Hypothalamus (tissue), 51 donors: ENCODE measurements at regions not wholly inside any gene's neighbourhood (a gene's known extent, or its start where the extent isn't known, plus 50 kb on each side); places are given as distances from the start of the nearest gene placed in this dataset.

Experiments
- DNase-seq, 51 donors: peaks; one replicate each; lab custom pipeline; 2025; lab: John Stamatoyannopoulos, UW

DNA sequence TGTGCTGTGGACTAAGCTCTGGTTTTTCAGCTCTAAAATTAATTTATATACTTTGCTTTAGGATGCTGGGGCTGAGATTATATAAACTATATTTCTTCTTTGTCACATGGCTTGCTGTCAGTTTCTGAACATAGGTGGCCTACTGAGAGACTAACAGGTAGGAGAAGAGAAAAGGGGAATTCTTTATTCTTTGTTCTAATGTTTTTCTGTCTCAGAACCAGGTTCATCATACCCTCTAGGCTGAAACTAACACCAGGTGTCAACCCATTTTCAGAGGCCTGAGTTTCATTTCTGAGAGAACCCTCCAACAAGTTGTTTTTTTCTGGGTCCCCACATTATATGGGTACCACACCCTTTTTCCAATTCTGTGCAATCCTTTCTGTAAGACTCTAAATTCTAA lies 843.6 kb downstream of the TRIB2 start:
- no peak for DNase-seq

DNA sequence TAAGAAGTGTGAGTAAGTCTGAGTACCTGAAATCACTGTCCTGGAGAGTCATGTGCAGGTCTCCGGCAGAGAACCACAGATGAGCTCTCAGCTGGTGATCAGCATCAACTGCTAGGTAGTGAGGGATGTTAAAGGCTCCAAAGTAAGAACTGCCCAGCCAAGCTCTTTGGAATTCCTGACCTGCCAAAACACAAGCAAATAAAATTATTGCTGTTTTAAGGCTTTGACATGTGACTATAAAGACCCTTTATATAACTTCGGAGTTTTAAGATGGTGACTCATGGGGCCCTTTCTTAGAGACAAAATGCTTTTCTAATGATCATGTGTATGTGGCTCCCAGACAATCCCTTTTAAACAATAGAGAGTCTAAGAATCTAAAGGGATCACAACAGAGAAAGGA lies 855.7 kb downstream of the TRIB2 start:
- DNase-seq = no peak

DNA sequence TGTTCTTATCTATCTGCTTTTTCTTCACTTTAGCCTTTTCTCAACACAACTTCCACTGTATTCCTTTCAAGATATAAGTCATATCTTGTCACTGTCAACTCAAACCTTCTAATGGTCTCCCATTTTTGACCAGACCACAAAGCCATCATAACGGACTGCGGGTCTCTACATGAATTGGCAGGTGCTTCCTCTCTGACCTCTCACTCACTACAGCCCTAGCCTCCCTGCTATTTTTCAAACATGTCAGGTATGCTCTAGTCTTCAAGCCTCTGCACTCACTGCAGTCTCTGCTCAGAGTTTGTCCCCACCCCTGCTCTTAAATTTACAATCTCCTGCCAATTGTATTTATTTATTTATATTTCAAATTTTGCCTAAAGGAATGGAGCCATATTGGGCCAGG lies 858.1 kb downstream of the TRIB2 start:
- no peak for DNase-seq

DNA sequence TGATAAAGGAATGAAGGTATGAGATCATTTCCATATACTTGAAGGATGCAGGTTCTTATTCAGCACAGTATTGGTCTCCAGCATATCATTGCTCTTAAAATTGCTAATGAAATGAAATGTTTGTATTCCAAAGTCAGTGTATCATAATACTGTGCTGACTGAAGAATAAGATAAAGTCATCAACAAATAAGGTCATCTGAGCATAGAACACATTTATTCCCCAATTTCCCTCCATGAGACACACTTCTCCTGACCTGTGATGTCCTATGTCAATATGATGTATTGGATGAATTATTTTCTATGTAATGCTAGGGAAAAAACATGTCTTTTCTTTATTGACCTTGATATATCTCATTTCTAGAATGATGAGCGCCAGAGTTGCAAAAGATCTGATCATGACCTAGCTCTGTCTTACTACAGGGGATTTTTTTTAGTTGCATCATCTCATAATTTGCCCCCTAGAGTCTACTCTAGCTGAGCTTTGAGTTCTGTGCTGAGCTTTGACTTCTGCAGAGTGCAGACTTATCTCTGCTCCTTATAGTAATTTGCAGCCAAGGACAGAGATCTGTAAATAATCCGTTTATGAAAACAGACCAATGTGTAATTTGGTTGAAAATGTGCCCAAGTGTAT lies 859.8 kb downstream of the TRIB2 start:
- DNase-seq = no peak

DNA sequence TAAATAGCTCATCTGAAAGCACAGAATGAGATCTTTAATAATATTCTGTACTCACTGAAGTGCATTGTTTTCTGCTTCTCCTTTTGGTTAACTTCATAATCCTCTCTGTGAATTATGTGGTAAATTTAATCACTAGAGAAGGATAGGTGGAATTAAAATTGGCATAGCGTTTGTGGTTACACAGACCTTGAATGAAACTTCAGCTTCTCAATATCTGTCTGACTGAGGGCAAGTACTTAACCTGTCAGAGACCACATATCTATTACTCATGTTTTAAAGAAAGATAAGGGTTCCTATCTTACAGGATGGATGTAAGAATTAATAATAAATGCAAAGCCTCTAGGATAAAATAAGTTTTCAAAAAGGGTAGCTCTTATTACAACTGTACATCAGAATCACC lies 861.8 kb downstream of the TRIB2 start:
- no peak for DNase-seq

DNA sequence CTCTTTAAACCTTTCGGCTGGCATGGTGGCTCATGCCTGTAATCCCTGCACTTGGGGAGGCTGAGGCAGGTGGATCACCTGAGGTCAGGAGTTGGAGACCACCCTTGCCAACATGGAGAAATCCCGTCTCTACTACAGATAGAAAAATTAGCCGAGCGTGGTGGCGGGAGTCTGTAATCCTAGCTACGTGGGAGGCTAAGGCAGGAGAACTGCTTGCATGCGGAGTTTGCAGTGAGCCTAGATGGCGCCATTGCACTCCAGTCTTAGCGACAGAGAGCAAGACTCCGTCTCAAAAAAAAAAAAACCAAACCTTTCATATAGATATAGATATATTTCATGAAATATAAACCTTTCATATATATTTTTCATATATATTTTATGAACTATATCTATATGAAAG lies 864.7 kb downstream of the TRIB2 start:
- DNase-seq = no peak

DNA sequence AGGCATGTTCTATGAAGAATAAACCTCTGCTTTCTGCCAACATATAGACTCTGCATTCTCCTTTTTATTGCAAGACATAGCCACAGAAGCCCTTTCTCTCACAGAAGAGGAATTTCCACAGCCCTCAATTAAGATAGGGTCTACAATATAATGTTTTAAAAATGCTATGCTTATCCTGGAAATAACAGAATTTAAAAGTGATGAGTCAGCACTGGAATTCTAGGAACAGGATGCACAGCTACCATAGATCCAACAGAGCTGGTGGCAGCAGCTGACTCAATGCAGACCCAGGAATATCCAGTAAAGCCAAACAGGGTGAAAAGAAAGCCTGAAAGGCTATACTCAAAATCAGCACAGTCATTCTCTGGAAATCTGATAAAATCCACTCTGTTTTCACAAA lies 866.9 kb downstream of the TRIB2 start:
- DNase-seq = no peak

DNA sequence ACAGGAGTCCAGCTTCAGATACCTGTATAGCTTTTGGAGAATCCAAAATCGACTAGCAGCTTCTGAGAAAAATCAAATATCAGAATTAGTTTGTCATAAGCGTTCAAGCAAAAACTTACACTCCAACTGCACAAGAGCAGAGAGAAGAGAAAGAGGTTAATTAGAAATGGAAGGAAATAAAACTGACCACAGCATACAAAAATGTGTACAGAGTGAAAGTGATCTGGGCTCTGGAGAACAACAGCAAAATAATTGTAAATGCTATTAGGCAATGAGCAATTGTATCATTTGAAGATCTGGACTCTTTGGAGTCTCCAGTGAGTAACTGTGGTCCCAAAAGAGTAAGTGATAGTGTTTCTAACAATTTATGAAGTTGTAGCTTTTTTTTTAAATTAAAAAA lies 867.3 kb downstream of the TRIB2 start:
- DNase-seq = no peak

DNA sequence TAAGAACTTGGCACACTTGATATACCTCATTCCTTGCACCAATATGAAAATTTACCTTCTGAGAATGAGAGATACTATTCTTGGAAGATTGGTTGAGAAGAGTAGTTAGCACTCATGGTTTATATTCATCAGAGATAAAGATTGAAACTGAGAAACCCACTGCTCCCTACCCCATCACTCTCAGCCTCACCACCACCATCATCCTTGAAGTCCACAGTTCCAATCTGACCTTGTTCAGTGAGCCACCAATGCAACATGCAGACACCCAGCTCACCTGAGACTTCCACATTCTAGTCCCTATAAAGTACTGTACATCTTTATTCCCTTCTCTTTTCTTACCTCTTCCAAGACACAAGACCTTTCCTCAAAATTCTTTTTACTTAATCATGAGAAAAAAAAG lies 869.0 kb downstream of the TRIB2 start:
- DNase-seq = no peak

DNA sequence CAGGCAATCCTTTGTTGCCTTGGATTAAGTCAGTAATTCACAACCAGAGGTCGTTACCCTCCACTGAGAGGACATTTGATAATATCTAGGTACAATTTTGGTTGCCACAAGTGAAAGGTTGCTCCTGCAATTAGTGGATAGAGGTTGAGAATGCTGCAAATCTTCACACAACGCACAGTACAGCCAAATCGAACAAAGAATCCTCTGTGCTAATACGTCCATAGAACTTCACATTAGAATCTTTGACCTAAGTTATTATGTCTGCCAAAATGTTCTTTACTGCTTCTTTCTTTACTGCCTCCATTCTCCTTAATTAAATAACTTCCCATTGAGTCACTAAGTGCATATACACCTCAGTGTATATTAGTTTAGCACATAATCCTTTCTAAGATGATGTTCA lies 879.5 kb downstream of the TRIB2 start:
- DNase-seq = no peak

DNA sequence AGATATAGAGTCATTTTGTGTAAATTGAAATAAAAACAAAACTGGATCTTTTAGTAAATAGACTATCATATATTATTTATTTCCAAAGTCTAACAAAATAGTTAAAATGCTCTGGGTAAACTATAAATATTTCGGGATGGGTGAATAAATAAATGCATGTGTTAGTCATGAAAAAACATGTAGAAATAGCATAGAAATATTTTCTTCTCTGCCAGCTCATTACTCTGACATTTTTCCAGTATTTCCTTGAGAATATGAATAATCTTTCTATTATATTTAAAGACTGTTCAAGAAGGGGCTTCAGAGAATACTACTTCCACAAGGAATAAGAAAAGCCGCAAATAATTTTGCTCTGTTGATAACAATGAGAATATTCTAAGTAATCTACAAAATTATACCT lies 880.4 kb downstream of the TRIB2 start:
- no peak for DNase-seq

DNA sequence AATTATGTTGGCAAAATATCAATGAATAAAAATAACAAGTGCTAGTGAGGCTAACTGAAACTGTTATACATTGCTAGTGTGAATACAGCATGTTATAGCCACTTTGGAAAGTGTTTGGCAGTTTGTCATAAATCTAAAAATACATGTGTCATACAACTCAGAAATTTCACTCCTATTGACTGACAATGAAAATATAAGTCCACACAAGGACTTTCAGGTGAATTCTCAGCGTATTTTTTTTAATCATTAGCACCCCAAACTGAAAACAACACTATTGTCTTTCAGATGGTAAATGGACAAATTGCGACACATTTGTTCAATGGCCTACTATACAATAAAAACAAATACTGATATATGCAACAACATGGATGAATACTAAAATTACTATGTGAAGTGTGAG lies 884.8 kb downstream of the TRIB2 start:
- DNase-seq = no peak

DNA sequence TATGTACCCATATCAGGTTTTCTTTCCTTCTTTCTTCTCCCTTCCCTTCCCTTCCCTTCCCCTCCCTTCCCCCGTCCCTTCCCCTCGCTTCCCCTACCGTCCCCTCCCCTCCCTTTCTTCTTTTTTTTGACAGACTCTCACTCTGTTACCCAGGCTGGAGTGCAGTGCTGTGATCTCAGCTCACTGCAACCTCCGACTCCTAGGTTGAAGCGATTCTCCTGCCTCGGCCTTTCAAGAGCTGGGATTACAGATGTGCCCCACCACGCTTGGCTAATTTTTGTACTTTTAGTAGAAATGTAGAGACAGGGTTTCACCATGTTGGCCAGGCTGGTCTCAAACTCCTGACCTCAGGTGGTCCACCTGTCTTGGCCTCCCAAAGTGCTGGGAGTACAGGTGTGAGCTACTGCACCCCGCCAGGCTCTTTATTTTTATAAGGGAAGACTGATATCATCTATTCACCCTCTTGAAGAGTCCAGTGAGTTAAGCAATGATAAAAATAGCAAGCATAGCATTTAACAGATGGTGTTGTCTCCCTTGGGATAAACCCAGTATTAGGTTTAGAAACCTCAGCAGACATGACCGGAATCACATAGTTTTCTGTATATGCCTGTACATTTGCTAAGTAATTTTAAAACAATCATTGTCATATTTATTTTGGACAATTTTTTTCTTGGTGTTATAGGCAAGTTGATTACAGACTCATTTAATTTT lies 888.4 kb downstream of the TRIB2 start:
- no peak for DNase-seq

DNA sequence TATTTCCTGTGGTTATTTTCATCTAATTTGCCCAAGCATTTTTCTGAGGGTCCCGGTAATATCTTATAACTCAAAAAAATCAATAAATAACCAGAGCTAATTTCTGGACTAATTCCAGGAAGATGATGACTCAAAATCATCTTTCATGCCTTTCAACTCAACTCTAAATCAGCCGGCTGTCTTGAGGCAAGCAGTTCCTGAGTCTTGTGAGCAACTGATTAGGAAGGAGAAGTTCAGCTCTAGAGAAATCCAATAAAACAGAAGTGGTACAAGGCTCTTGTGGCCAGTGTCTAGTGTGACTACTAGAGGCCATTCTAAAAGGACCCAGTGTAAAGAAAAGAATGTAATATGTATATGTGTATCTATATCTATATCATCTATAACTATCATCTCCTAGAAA lies 890.4 kb downstream of the TRIB2 start:
- DNase-seq = no peak

DNA sequence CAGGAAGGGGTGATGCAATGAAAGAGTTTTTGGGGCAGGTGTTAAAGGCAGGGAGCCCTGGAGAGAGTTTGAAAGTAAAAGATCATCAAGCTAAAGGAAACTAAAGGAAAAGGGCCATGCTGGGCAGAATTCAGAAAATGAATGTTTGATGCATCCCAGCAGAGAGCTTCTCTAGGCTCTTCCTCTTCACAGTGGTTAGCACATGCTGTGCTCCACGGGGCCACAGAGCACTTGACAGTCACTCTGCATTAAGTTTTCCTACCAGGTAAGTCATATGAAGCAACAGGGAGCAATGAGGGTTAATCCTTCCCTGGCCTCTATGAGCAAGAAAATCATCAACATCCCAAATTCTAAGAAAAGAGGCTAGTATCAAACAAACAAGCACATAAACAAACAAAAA lies 895.2 kb downstream of the TRIB2 start:
- DNase-seq = no peak

DNA sequence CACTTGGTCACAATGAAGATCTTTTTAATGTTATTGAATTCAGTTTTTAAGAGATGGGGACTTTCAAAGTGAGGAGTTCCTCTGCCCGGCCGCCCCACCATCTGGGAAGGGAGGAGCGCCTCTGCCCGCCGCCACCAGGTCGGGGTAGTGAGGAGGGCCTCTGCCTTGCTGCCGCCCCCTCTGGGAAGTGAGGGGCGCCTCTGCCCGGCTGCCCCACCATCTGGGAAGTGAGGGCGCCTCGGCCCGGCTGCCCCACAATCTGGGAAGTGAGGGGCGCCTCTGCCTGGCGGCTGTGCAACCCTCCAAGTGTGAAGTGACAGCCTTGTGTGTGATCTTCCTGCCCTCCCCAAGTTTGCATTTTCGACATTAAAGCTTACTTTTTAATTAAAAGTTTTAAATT lies 899.3 kb downstream of the TRIB2 start:
- no peak for DNase-seq

DNA sequence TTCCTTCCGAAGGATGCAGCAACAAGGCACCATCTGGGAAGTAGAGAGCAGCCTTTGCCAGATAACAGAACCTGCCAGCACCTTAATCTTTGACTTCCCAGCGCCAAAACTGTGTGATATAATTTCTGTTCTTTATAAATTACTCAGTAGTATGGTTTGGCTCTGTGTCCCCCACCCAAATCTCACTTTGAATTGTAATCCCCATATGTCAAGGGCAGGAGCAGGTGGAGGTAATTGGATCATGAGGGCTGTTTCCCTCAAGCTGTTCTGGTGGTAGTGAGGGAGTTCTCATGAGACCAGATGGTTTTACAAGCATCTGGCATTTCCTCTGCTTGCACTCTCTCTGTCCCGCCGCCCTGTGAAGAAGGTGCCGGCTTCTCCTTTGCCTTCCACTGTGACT lies 899.9 kb downstream of the TRIB2 start:
- DNase-seq = no peak

DNA sequence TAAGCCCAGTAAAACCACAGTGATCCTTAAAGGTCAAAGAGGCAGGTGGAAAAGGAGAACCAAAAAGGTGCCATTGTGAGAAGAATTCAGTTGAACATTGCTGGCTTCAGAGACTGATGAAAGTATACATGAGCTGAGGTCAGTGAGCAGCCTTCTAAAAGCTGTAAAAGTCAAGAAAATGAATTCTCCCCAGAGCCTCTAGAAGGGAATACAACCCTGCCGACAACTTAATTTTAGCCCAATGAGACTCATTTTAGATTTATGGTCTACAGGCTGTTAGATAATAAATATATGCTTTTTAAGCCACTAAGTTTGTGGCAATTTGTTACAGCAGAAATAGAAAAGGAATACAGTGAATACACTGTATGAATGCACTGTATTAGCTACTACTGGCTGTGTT lies 911.4 kb downstream of the TRIB2 start:
- no peak for DNase-seq

DNA sequence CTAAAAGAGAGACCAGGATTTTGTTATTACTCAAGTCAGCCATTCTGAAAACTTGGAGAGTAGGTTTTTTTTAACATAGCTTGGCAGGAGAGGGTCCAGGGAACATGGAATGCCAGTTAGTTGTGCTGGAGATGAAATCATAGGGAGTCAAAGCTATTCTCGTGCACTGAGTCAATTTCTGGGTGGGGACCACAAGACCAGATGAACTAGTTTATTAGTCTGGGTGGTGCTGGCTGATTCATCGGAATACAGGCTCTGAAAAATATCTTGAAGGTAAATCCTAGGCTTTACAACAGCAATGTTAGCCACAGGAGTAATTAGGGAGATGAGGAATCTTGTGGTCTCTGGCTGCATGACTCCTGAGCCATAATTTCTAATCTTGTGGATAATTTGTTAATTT lies 921.4 kb downstream of the TRIB2 start:
- DNase-seq = no peak

DNA sequence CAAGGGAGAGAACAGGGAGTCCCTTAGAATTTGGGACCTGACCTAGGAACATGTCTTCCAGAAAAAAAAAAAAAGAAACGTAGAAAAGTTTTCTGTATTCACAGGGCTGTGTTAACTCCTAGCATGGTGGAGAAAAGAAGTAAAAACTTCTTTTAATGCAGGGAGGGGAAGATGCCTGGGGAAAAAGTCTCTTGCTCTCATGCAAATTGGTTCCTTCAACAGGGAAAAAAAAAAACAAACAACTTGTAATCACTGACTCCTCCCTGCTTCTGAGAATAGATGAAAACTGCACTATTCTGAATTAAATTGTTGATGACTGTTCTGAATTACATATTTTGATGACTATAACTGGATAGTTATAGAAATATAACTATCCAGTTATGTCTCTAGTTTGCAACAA lies 933.2 kb downstream of the TRIB2 start:
- no peak for DNase-seq

DNA sequence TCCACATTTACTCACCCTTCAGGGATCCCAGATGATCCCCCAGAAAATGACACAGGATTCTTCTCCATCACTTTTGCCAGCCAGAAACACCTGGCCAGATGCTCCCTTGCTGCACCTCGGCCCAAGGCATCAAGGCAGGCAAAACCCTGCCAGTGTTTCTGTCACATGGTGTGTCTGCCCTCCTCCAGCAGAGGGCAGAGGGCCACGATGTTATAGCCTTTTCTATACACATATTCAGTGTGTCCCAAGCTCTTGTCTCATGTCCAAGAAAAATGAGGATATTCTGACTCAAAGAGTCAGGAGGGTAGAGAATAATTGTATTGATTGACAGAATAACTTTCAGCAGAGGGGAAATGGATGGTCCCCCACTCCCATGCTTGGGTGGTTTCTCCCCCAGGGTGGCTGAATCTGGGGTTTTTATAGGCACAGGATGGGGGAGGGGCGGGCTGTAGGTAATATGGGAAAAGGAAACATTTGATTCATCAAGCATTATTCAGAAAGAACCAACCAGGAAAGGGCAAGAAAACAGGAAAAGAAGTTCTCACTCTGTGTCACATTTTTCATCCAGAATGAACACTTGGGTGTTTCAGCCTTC lies 933.9 kb downstream of the TRIB2 start:
- DNase-seq = no peak

DNA sequence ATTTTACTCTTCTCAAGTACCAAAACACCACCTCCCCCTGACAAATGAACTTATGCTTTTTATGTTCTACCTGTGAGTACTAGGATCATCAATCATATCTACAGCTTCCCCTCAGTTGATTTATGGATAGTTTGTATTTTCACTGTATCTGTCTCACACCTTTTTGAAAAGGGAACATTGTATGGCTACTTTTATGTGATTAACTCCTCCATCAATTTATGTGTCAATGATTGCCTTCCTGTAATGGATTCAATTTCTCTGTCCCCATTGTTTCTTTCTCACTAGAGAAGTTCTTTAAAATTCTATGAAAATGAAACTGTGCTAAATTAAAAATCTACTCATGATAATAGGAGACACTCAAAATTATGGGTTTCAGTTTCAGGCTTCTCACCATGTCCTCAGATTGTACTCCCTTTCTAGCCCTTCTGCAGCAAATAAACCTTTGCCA lies 935.0 kb downstream of the TRIB2 start:
- DNase-seq = no peak
